ENCODE measurements at regions not wholly inside any gene's neighbourhood (a gene's known extent, or its start where the extent isn't known, plus 50 kb on each side); places are given as distances from the start of the nearest gene placed in this dataset.

DNA sequence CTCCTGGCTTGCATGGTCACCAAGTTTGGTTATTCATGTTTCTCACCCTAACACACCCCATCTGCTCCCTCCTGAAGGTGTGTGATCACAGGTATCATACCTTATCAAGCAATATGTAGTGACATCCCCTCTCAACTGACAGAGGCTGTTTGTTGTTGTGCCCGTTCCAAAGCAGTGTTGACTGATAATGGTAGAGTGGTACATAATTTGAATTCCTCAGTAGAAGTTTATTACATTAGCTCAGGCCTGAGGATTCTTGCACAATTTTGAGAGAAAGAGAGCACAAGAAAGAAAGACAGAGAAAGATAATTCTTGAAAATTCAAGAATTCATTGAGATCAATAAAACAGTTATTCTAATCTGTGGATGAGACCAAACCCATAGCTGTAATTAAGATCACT lies 69.1 kb upstream of the SATB1 start:
- no peaks in the 10 kb centered on the region for H3K9me1 ChIP-seq (ENCODE audit: control insufficient read depth, extremely low read depth, insufficient read depth, low read length)
- no peaks in the 10 kb centered on the region for H3K27me3 ChIP-seq (ENCODE audit: control insufficient read depth, extremely low read depth, insufficient read depth, low read length)
- H3K27ac ChIP-seq (ENCODE audit: control insufficient read depth, insufficient read depth, low read length) = no peak overlapping the region
- H3K9me3 ChIP-seq (ENCODE audit: control insufficient read depth, low read depth, low read length) = no peaks in the 10 kb centered on the region
- peaks cover 7% of the 10 kb centered on the region for H3K4me1 ChIP-seq (ENCODE audit: control insufficient read depth, extremely low read depth, insufficient read depth, low read length)
- H4K20me1 ChIP-seq (ENCODE audit: control insufficient read depth, extremely low read depth, insufficient read depth, low read length) = no peaks in the 10 kb centered on the region
- H3K36me3 ChIP-seq (ENCODE audit: control insufficient read depth in 2 of 2, extremely low read depth in 1 of 2, insufficient read depth in 2 of 2, low read length in 2 of 2) = no peaks in the 10 kb centered on the region
- no peak overlapping the region for H3K9ac ChIP-seq (ENCODE audit: control insufficient read depth, extremely low read depth, insufficient read depth, low read length)
- FAIRE-seq = no peak
- no peak overlapping the region for H3K4me3 ChIP-seq (ENCODE audit: control insufficient read depth in 2 of 3, extremely low read depth in 1 of 3, insufficient read depth in 2 of 3, low read depth in 1 of 3, low read length in 3 of 3)
- dilution Hi-C loops (cut with MboI; ENCODE audit: extremely low pct_ligation_motif_present, low sequenced_read_pairs) = no loop called here
- no peak overlapping the region for H2AFZ ChIP-seq (ENCODE audit: control insufficient read depth, low read length)
- DNase-seq (ENCODE audit: low read depth, low spot score) = no peak
- TF ChIP-seq, protein P1, sequence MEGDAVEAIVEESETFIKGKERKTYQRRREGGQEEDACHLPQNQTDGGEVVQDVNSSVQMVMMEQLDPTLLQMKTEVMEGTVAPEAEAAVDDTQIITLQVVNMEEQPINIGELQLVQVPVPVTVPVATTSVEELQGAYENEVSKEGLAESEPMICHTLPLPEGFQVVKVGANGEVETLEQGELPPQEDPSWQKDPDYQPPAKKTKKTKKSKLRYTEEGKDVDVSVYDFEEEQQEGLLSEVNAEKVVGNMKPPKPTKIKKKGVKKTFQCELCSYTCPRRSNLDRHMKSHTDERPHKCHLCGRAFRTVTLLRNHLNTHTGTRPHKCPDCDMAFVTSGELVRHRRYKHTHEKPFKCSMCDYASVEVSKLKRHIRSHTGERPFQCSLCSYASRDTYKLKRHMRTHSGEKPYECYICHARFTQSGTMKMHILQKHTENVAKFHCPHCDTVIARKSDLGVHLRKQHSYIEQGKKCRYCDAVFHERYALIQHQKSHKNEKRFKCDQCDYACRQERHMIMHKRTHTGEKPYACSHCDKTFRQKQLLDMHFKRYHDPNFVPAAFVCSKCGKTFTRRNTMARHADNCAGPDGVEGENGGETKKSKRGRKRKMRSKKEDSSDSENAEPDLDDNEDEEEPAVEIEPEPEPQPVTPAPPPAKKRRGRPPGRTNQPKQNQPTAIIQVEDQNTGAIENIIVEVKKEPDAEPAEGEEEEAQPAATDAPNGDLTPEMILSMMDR (optimal IDR thresholded peaks at IDR 0.05 in 1 of 3, IDR thresholded peaks at IDR 0.05 in 1 of 3, conservative IDR thresholded peaks at IDR 0.05 in 1 of 3; ENCODE audit: extremely low read depth in 1 of 3, insufficient read depth in 2 of 3, low read length in 3 of 3) = no peak
- no peak for TF ChIP-seq EZH2 (IDR thresholded peaks at IDR 0.05; ENCODE audit: low read length)
- H3K79me2 ChIP-seq (ENCODE audit: control insufficient read depth, insufficient read depth, low read length) = no peaks in the 10 kb centered on the region
- no peak overlapping the region for H3K4me2 ChIP-seq (ENCODE audit: control insufficient read depth, extremely low read depth, insufficient read depth, low read depth, low read length)

DNA sequence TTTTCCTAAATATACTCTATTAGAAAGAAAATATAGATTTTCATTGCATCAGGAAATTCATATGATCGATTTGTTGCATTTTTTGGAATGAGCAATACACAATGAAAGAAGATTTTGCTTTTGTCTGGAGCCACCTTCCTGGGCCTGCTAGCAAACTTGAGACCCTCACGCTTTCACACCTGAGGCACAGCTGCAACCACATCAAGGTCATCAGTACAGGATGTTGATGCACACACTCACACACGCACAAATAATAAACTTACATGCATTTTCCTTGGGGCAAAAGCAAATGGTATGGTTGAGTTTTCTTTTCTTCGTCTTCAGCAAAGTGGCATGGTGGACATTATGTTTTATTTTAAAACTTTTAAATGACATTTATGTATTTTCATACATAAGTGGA lies 64.8 kb upstream of the SATB1 start:
- no peak for DNase-seq (ENCODE audit: low read depth, low spot score)
- no peak overlapping the region for H3K4me2 ChIP-seq (ENCODE audit: control insufficient read depth, extremely low read depth, insufficient read depth, low read depth, low read length)
- no peak for FAIRE-seq
- H3K4me1 ChIP-seq (ENCODE audit: control insufficient read depth, extremely low read depth, insufficient read depth, low read length) = no peaks in the 10 kb centered on the region
- no peak overlapping the region for H3K9ac ChIP-seq (ENCODE audit: control insufficient read depth, extremely low read depth, insufficient read depth, low read length)
- no peaks in the 10 kb centered on the region for H3K79me2 ChIP-seq (ENCODE audit: control insufficient read depth, insufficient read depth, low read length)
- dilution Hi-C loops (cut with MboI; ENCODE audit: extremely low pct_ligation_motif_present, low sequenced_read_pairs) = no loop called here
- no peaks in the 10 kb centered on the region for H3K27me3 ChIP-seq (ENCODE audit: control insufficient read depth, extremely low read depth, insufficient read depth, low read length)
- no peak overlapping the region for H3K27ac ChIP-seq (ENCODE audit: control insufficient read depth, insufficient read depth, low read length)
- no peak overlapping the region for H3K4me3 ChIP-seq (ENCODE audit: control insufficient read depth in 2 of 3, extremely low read depth in 1 of 3, insufficient read depth in 2 of 3, low read depth in 1 of 3, low read length in 3 of 3)
- TF ChIP-seq EZH2 (IDR thresholded peaks at IDR 0.05; ENCODE audit: low read length) = no peak
- TF ChIP-seq, protein P1 (optimal IDR thresholded peaks at IDR 0.05 in 1 of 3, IDR thresholded peaks at IDR 0.05 in 1 of 3, conservative IDR thresholded peaks at IDR 0.05 in 1 of 3; ENCODE audit: extremely low read depth in 1 of 3, insufficient read depth in 2 of 3, low read length in 3 of 3) = no peak
- H3K36me3 ChIP-seq (ENCODE audit: control insufficient read depth in 2 of 2, extremely low read depth in 1 of 2, insufficient read depth in 2 of 2, low read length in 2 of 2) = no peaks in the 10 kb centered on the region
- H3K9me1 ChIP-seq (ENCODE audit: control insufficient read depth, extremely low read depth, insufficient read depth, low read length) = no peaks in the 10 kb centered on the region
- no peaks in the 10 kb centered on the region for H4K20me1 ChIP-seq (ENCODE audit: control insufficient read depth, extremely low read depth, insufficient read depth, low read length)
- H3K9me3 ChIP-seq (ENCODE audit: control insufficient read depth, low read depth, low read length) = no peaks in the 10 kb centered on the region
- no peak overlapping the region for H2AFZ ChIP-seq (ENCODE audit: control insufficient read depth, low read length)

Measured in keratinocyte (primary cell).